ENCODE measurements at regions not wholly inside any gene's neighbourhood (a gene's known extent, or its start where the extent isn't known, plus 50 kb on each side); places are given as distances from the start of the nearest gene placed in this dataset.

GRCh38 chr1:188496506-188496905, 1667.8 kb downstream of the PLA2G4A start:
- Histone ChIP-seq H3K4me3 (ENCODE audit: low read length) (no peak overlapping the region), H3K4me1 (ENCODE audit: control insufficient read depth, insufficient read depth, low read length) (no peaks in the 10 kb centered on the region), H3K36me3 (ENCODE audit: control insufficient read depth, insufficient read depth, low read length) (no peaks in the 10 kb centered on the region), H3K9me3 (ENCODE audit: control insufficient read depth, low read depth, low read length) (no peaks in the 10 kb centered on the region), H3K27ac (ENCODE audit: low read length) (no peak overlapping the region), H3K27me3 (ENCODE audit: control insufficient read depth, insufficient read depth, low read length) (no peaks in the 10 kb centered on the region)
- WGBS (ENCODE audit: insufficient coverage, low lambda C conversion rate) = no CpG with 5 or more reads among the region's 1 CpG
- DNase-seq = no peak

- H3K36me3 ChIP-seq (ENCODE audit: control insufficient read depth, insufficient read depth, low read length) = no peaks in the 10 kb centered on the region
- no peaks in the 10 kb centered on the region for H3K4me1 ChIP-seq (ENCODE audit: control insufficient read depth, insufficient read depth, low read length)
- no peak overlapping the region for H3K27ac ChIP-seq (ENCODE audit: low read length)
- H3K4me3 ChIP-seq (ENCODE audit: low read length) = no peak overlapping the region
- WGBS (ENCODE audit: insufficient coverage, low lambda C conversion rate) = no CpG with 5 or more reads among the region's 1 CpG
- H3K27me3 ChIP-seq (ENCODE audit: control insufficient read depth, insufficient read depth, low read length) = no peaks in the 10 kb centered on the region
- no peak for DNase-seq
- no peaks in the 10 kb centered on the region for H3K9me3 ChIP-seq (ENCODE audit: control insufficient read depth, low read depth, low read length)
Measured at GRCh38 chr1:188497020-188497419, 1668.3 kb downstream of the PLA2G4A start.

GRCh38 chr1:188499690-188500089, 1670.9 kb downstream of the PLA2G4A start:
- DNase-seq = no peak
- Histone ChIP-seq H3K4me3 (ENCODE audit: low read length) (no peak overlapping the region), H3K4me1 (ENCODE audit: control insufficient read depth, insufficient read depth, low read length) (no peaks in the 10 kb centered on the region), H3K27ac (ENCODE audit: low read length) (no peak overlapping the region), H3K27me3 (ENCODE audit: control insufficient read depth, insufficient read depth, low read length) (no peaks in the 10 kb centered on the region), H3K36me3 (ENCODE audit: control insufficient read depth, insufficient read depth, low read length) (no peaks in the 10 kb centered on the region), H3K9me3 (ENCODE audit: control insufficient read depth, low read depth, low read length) (no peaks in the 10 kb centered on the region)
- no CpG with 5 or more reads among the region's 1 CpG for WGBS (ENCODE audit: insufficient coverage, low lambda C conversion rate)

GRCh38 chr1:188514917-188515316, 1686.2 kb downstream of the PLA2G4A start:
- Histone ChIP-seq H3K4me3 (ENCODE audit: low read length) (no peak overlapping the region), H3K36me3 (ENCODE audit: control insufficient read depth, insufficient read depth, low read length) (no peaks in the 10 kb centered on the region), H3K9me3 (ENCODE audit: control insufficient read depth, low read depth, low read length) (no peaks in the 10 kb centered on the region), H3K4me1 (ENCODE audit: control insufficient read depth, insufficient read depth, low read length) (no peaks in the 10 kb centered on the region), H3K27me3 (ENCODE audit: control insufficient read depth, insufficient read depth, low read length) (no peaks in the 10 kb centered on the region), H3K27ac (ENCODE audit: low read length) (no peak overlapping the region)
- WGBS (ENCODE audit: insufficient coverage, low lambda C conversion rate) = no CpG with 5 or more reads among the region's 3 CpGs
- no peak for DNase-seq

- H3K27ac ChIP-seq (ENCODE audit: low read length) = no peak overlapping the region
- no peak for DNase-seq
- WGBS (ENCODE audit: insufficient coverage, low lambda C conversion rate) = no CpG with 5 or more reads among the region's 1 CpG
- H3K4me3 ChIP-seq (ENCODE audit: low read length) = no peak overlapping the region
- H3K27me3 ChIP-seq (ENCODE audit: control insufficient read depth, insufficient read depth, low read length) = no peaks in the 10 kb centered on the region
- no peaks in the 10 kb centered on the region for H3K4me1 ChIP-seq (ENCODE audit: control insufficient read depth, insufficient read depth, low read length)
- H3K9me3 ChIP-seq (ENCODE audit: control insufficient read depth, low read depth, low read length) = no peaks in the 10 kb centered on the region
- H3K36me3 ChIP-seq (ENCODE audit: control insufficient read depth, insufficient read depth, low read length) = no peaks in the 10 kb centered on the region
Measured at GRCh38 chr1:188517139-188517538, 1688.4 kb downstream of the PLA2G4A start.

GRCh38 chr1:188551176-188551575, 1722.4 kb downstream of the PLA2G4A start:
- Histone ChIP-seq H3K4me3 (ENCODE audit: low read length) (no peak overlapping the region), H3K4me1 (ENCODE audit: control insufficient read depth, insufficient read depth, low read length) (no peaks in the 10 kb centered on the region), H3K36me3 (ENCODE audit: control insufficient read depth, insufficient read depth, low read length) (no peaks in the 10 kb centered on the region), H3K27ac (ENCODE audit: low read length) (no peak overlapping the region), H3K27me3 (ENCODE audit: control insufficient read depth, insufficient read depth, low read length) (no peaks in the 10 kb centered on the region), H3K9me3 (ENCODE audit: control insufficient read depth, low read depth, low read length) (no peaks in the 10 kb centered on the region)
- 50% methylated on average over 2 of the region's 4 CpGs for WGBS (ENCODE audit: insufficient coverage, low lambda C conversion rate)
- no peak for DNase-seq

- H3K36me3 ChIP-seq (ENCODE audit: control insufficient read depth, insufficient read depth, low read length) = no peaks in the 10 kb centered on the region
Measured at GRCh38 chr1:188557053-188557452, 1728.3 kb downstream of the PLA2G4A start.

GRCh38 chr1:188582911-188583532, 1754.3 kb downstream of the PLA2G4A start:
- 100% methylated on average over 1 of the region's 2 CpGs for WGBS (ENCODE audit: insufficient coverage, low lambda C conversion rate)
- Histone ChIP-seq H3K36me3 (ENCODE audit: control insufficient read depth, insufficient read depth, low read length) (no peaks in the 10 kb centered on the region), H3K4me1 (ENCODE audit: control insufficient read depth, insufficient read depth, low read length) (no peaks in the 10 kb centered on the region), H3K9me3 (ENCODE audit: control insufficient read depth, low read depth, low read length) (no peaks in the 10 kb centered on the region), H3K27ac (ENCODE audit: low read length) (no peak overlapping the region), H3K4me3 (ENCODE audit: low read length) (no peak overlapping the region), H3K27me3 (ENCODE audit: control insufficient read depth, insufficient read depth, low read length) (no peaks in the 10 kb centered on the region)
- DNase-seq = no peak

More at GRCh38 chr1:188557053-188557452, 1728.3 kb downstream of the PLA2G4A start:
- H3K4me3 ChIP-seq (ENCODE audit: low read length) = no peak overlapping the region
- H3K27ac ChIP-seq (ENCODE audit: low read length) = no peak overlapping the region
- DNase-seq = no peak
- H3K9me3 ChIP-seq (ENCODE audit: control insufficient read depth, low read depth, low read length) = no peaks in the 10 kb centered on the region
- no peaks in the 10 kb centered on the region for H3K4me1 ChIP-seq (ENCODE audit: control insufficient read depth, insufficient read depth, low read length)
- H3K27me3 ChIP-seq (ENCODE audit: control insufficient read depth, insufficient read depth, low read length) = no peaks in the 10 kb centered on the region

GRCh38 chr1:188584119-188584518, 1755.4 kb downstream of the PLA2G4A start:
- no CpG with 5 or more reads among the region's 2 CpGs for WGBS (ENCODE audit: insufficient coverage, low lambda C conversion rate)

GRCh38 chr1:188590641-188591040, 1761.9 kb downstream of the PLA2G4A start:
- Histone ChIP-seq H3K36me3 (ENCODE audit: control insufficient read depth, insufficient read depth, low read length) (no peaks in the 10 kb centered on the region), H3K4me3 (ENCODE audit: low read length) (no peak overlapping the region), H3K4me1 (ENCODE audit: control insufficient read depth, insufficient read depth, low read length) (no peaks in the 10 kb centered on the region), H3K9me3 (ENCODE audit: control insufficient read depth, low read depth, low read length) (no peaks in the 10 kb centered on the region), H3K27me3 (ENCODE audit: control insufficient read depth, insufficient read depth, low read length) (no peaks in the 10 kb centered on the region), H3K27ac (ENCODE audit: low read length) (no peak overlapping the region)
- no peak for DNase-seq
- WGBS (ENCODE audit: insufficient coverage, low lambda C conversion rate) = 100% methylated on average over 1 of the region's 1 CpG

More at GRCh38 chr1:188584119-188584518, 1755.4 kb downstream of the PLA2G4A start:
- Histone ChIP-seq H3K9me3 (ENCODE audit: control insufficient read depth, low read depth, low read length) (no peaks in the 10 kb centered on the region), H3K4me3 (ENCODE audit: low read length) (no peak overlapping the region), H3K27me3 (ENCODE audit: control insufficient read depth, insufficient read depth, low read length) (no peaks in the 10 kb centered on the region), H3K4me1 (ENCODE audit: control insufficient read depth, insufficient read depth, low read length) (no peaks in the 10 kb centered on the region), H3K36me3 (ENCODE audit: control insufficient read depth, insufficient read depth, low read length) (no peaks in the 10 kb centered on the region), H3K27ac (ENCODE audit: low read length) (no peak overlapping the region)
- no peak for DNase-seq

- H3K27ac ChIP-seq (ENCODE audit: low read length) = no peak overlapping the region
- WGBS (ENCODE audit: insufficient coverage, low lambda C conversion rate) = no CpG with 5 or more reads among the region's 5 CpGs
- H3K9me3 ChIP-seq (ENCODE audit: control insufficient read depth, low read depth, low read length) = no peaks in the 10 kb centered on the region
- H3K27me3 ChIP-seq (ENCODE audit: control insufficient read depth, insufficient read depth, low read length) = no peaks in the 10 kb centered on the region
- H3K4me3 ChIP-seq (ENCODE audit: low read length) = no peak overlapping the region
- no peaks in the 10 kb centered on the region for H3K4me1 ChIP-seq (ENCODE audit: control insufficient read depth, insufficient read depth, low read length)
- DNase-seq = no peak
- no peaks in the 10 kb centered on the region for H3K36me3 ChIP-seq (ENCODE audit: control insufficient read depth, insufficient read depth, low read length)
Measured at GRCh38 chr1:188594542-188595235, 1765.9 kb downstream of the PLA2G4A start.
